ENCODE measurements at regions not wholly inside any gene's neighbourhood (a gene's known extent, or its start where the extent isn't known, plus 50 kb on each side); places are given as distances from the start of the nearest gene placed in this dataset.

- TF ChIP-seq CTCF (IDR thresholded peaks at IDR 0.05; ENCODE audit: insufficient read depth, low read length) (no peak), REST (IDR thresholded peaks at IDR 0.05; ENCODE audit: insufficient replicate concordance, low read depth) (no peak)
Observed at GRCh38 chr7:121793716-121794115, 79.2 kb upstream of the PTPRZ1 start.
